HG03575 (cell line): ENCODE measurements at regions not wholly inside any gene's neighbourhood (a gene's known extent, or its start where the extent isn't known, plus 50 kb on each side); places are given as distances from the start of the nearest gene placed in this dataset.
"Not testable (repeated sequence)": the region's sequence is repeated elsewhere in the genome, so short reads cannot be mapped to it uniquely, and the experiment has no call there.

Source experiments
- ATAC-seq: cut with Tn5 transposase; IDR thresholded peaks from one replicate; pipeline ENCODE4 v1.9.1; 2021; ENCODE audit not compliant: unreplicated experiment, insufficient number of reproducible peaks, low FRiP score; ENCODE audit errors: extremely low read depth

- no peak for ATAC-seq
These were observed 797.3 kb upstream of the ARRDC3 start for GRCh38 chr5:92180391-92180790.

- ATAC-seq, result no peak
These were observed 796.5 kb upstream of the ARRDC3 start for GRCh38 chr5:92179651-92180050.

GRCh38 chr5:92177926-92178487, 794.9 kb upstream of the ARRDC3 start:
- no peak for ATAC-seq

GRCh38 chr5:92163906-92164305, 780.8 kb upstream of the ARRDC3 start:
- ATAC-seq, result no peak

GRCh38 chr5:92147798-92148197, 764.7 kb upstream of the ARRDC3 start:
- no peak for ATAC-seq

GRCh38 chr5:92147266-92147665, 764.1 kb upstream of the ARRDC3 start:
- ATAC-seq, result no peak

GRCh38 chr5:92145852-92146251, 762.7 kb upstream of the ARRDC3 start:
- ATAC-seq, result no peak

GRCh38 chr5:92144824-92145223, 761.7 kb upstream of the ARRDC3 start:
- ATAC-seq, result no peak

GRCh38 chr5:92132294-92132908, 749.3 kb upstream of the ARRDC3 start:
- not testable (repeated sequence) for ATAC-seq

- ATAC-seq, result no peak
These were observed 743.1 kb upstream of the ARRDC3 start for GRCh38 chr5:92126182-92126581.

GRCh38 chr5:92119110-92119509, 736.0 kb upstream of the ARRDC3 start:
- no peak for ATAC-seq

GRCh38 chr5:92106808-92107207, 723.7 kb upstream of the ARRDC3 start:
- no peak for ATAC-seq

GRCh38 chr5:92104126-92104525, 721.0 kb upstream of the ARRDC3 start:
- no peak for ATAC-seq

- no peak for ATAC-seq
These were observed 719.2 kb upstream of the ARRDC3 start for GRCh38 chr5:92102313-92102712.

GRCh38 chr5:92092239-92092638, 709.1 kb upstream of the ARRDC3 start:
- no peak for ATAC-seq

- no peak for ATAC-seq
These were observed 703.1 kb upstream of the ARRDC3 start for GRCh38 chr5:92086059-92086811.

GRCh38 chr5:92081958-92082712, 699.0 kb upstream of the ARRDC3 start:
- ATAC-seq, result no peak

- ATAC-seq, result no peak
These were observed 687.7 kb upstream of the ARRDC3 start for GRCh38 chr5:92070786-92071185.

GRCh38 chr5:92064993-92065392, 681.9 kb upstream of the ARRDC3 start:
- ATAC-seq, result no peak

- ATAC-seq, result no peak
These were observed 668.6 kb upstream of the ARRDC3 start for GRCh38 chr5:92051741-92052140.
